ENCODE measurements at regions not wholly inside any gene's neighbourhood (a gene's known extent, or its start where the extent isn't known, plus 50 kb on each side); places are given as distances from the start of the nearest gene placed in this dataset.

- H3K36me3 ChIP-seq, result no peaks in the 10 kb centered on the region
- TF ChIP-seq POLR2A (IDR thresholded peaks at IDR 0.05) (no peak), EP300 (IDR thresholded peaks at IDR 0.05) (no peak)
- no peaks in the 10 kb centered on the region for H3K27me3 ChIP-seq
- 83 to 98% (median 90%) methylated on average over 1 of the region's 1 CpG for WGBS, 3 donors
- no peaks in the 10 kb centered on the region for H3K4me1 ChIP-seq (ENCODE audit: insufficient read depth)
- no peak overlapping the region for H3K27ac ChIP-seq
- no peaks in the 10 kb centered on the region for H3K9me3 ChIP-seq
- DNase-seq, result no peak
- intact Hi-C loops (cut with DNase I), result no loop called here
- H3K4me3 ChIP-seq, result no peak overlapping the region
Observed at GRCh38 chr10:109374215-109374614, 549.1 kb downstream of the XPNPEP1 start.

GRCh38 chr10:109359316-109359715 is 564.0 kb downstream of the XPNPEP1 start:
- intact Hi-C loops (cut with DNase I), result no loop called here

GRCh38 chr10:109358325-109358724 is 565.0 kb downstream of the XPNPEP1 start:
- Histone ChIP-seq H3K27ac (no peak overlapping the region), H3K27me3 (no peaks in the 10 kb centered on the region), H3K4me1 (ENCODE audit: insufficient read depth) (no peaks in the 10 kb centered on the region), H3K9me3 (no peaks in the 10 kb centered on the region), H3K4me3 (no peak overlapping the region), H3K36me3 (no peaks in the 10 kb centered on the region)
- intact Hi-C loops (cut with DNase I), result no loop called here
- no peak for DNase-seq
- 8 to 16% (median 14%) methylated on average over 1 of the region's 1 CpG for WGBS, 3 donors
- TF ChIP-seq POLR2A (IDR thresholded peaks at IDR 0.05) (no peak), CTCF (IDR thresholded peaks at IDR 0.05) (no peak), EP300 (IDR thresholded peaks at IDR 0.05) (no peak)

More at GRCh38 chr10:109359316-109359715, 564.0 kb downstream of the XPNPEP1 start:
- no peaks in the 10 kb centered on the region for H3K36me3 ChIP-seq
- DNase-seq, result no peak
- no peaks in the 10 kb centered on the region for H3K4me1 ChIP-seq (ENCODE audit: insufficient read depth)
- H3K27me3 ChIP-seq, result no peaks in the 10 kb centered on the region
- no peak overlapping the region for H3K27ac ChIP-seq
- TF ChIP-seq POLR2A (IDR thresholded peaks at IDR 0.05) (no peak), EP300 (IDR thresholded peaks at IDR 0.05) (no peak), CTCF (IDR thresholded peaks at IDR 0.05) (no peak)
- no peaks in the 10 kb centered on the region for H3K9me3 ChIP-seq
- no peak overlapping the region for H3K4me3 ChIP-seq
- 39 to 45% (median 39%) methylated on average over 4 of the region's 4 CpGs for WGBS, 3 donors

- Histone ChIP-seq H3K36me3 (no peaks in the 10 kb centered on the region), H3K4me1 (ENCODE audit: insufficient read depth) (no peaks in the 10 kb centered on the region), H3K4me3 (no peak overlapping the region), H3K27me3 (no peaks in the 10 kb centered on the region), H3K9me3 (no peaks in the 10 kb centered on the region), H3K27ac (no peak overlapping the region)
- no peak for DNase-seq
- intact Hi-C loops (cut with DNase I), result no loop called here
- no peak for TF ChIP-seq CTCF (IDR thresholded peaks at IDR 0.05)
- TF ChIP-seq POLR2A (IDR thresholded peaks at IDR 0.05), result no peak
- TF ChIP-seq EP300 (IDR thresholded peaks at IDR 0.05), result no peak
Observed at GRCh38 chr10:109348324-109348723, 575.0 kb downstream of the XPNPEP1 start.

DNA sequence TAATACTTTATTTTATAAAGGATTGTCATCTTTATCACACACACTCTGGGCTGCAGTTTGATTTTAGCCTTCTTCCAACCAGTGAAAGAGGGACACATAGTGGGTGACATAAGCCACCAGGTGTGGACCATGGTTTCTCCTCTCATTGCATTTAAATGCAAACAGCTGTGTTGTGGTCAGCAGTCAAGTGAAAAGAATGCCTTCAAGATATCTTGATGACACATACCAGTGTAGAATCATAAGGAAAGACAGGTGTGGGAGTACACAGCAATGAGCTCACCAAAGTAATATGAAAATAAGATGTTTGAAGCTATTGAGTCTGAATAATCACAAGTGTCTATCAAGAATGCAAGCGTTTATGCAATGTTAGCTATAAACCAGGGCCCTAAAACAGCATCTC is 580.0 kb downstream of the XPNPEP1 start:
- H3K9me3 ChIP-seq, result no peaks in the 10 kb centered on the region
- H3K36me3 ChIP-seq, result no peaks in the 10 kb centered on the region
- no peak overlapping the region for H3K4me3 ChIP-seq
- no peaks in the 10 kb centered on the region for H3K4me1 ChIP-seq (ENCODE audit: insufficient read depth)
- no peak overlapping the region for H3K27ac ChIP-seq
- H3K27me3 ChIP-seq, result no peaks in the 10 kb centered on the region
- intact Hi-C loops (cut with DNase I), result no loop called here
- no peak for TF ChIP-seq POLR2A (IDR thresholded peaks at IDR 0.05)
- TF ChIP-seq EP300 (IDR thresholded peaks at IDR 0.05), result no peak
- TF ChIP-seq CTCF (IDR thresholded peaks at IDR 0.05), result no peak
- 38 to 64% (median 41%) methylated on average over 1 of the region's 1 CpG for whole genome bisulfite sequencing, 3 donors
- DNase-seq, result no peak

All from ovary (tissue), 7 donors.